ENCODE measurements at regions not wholly inside any gene's neighbourhood (a gene's known extent, or its start where the extent isn't known, plus 50 kb on each side); places are given as distances from the start of the nearest gene placed in this dataset.

GRCh38 chr18:22739789-22740188 is 193.3 kb upstream of the RBBP8 start:
- no peaks in the 10 kb centered on the region for H3K79me2 ChIP-seq (replicated peaks; ENCODE audit: insufficient read depth, low read length)
- H3K9me2 ChIP-seq (ENCODE audit: insufficient read depth, low read length) = no peaks in the 10 kb centered on the region
- TF ChIP-seq EZH2 (IDR thresholded peaks at IDR 0.05; ENCODE audit: borderline replicate concordance, insufficient read depth, low read length, poor library complexity, severe bottlenecking) = no peak
- no peak overlapping the region for H3K4me2 ChIP-seq (ENCODE audit: low read length)
- H2AFZ ChIP-seq (ENCODE audit: low read depth, low read length) = no peak overlapping the region
- H3K27ac ChIP-seq (ENCODE audit: low read length) = no peak overlapping the region
- no peaks in the 10 kb centered on the region for H3K27me3 ChIP-seq (ENCODE audit: insufficient read depth, low read depth, low read length)
- no peak overlapping the region for H3K4me3 ChIP-seq (ENCODE audit: low read length)
- no peak overlapping the region for H3K9ac ChIP-seq (ENCODE audit: low read length)
- no peaks in the 10 kb centered on the region for H4K20me1 ChIP-seq (ENCODE audit: insufficient read depth)
- H3F3A ChIP-seq (ENCODE audit: insufficient read depth, low read length, poor library complexity, severe bottlenecking) = no peaks in the 10 kb centered on the region
- H3K36me3 ChIP-seq (ENCODE audit: insufficient read depth, low read length) = no peaks in the 10 kb centered on the region
- H3K9me3 ChIP-seq (ENCODE audit: low read length) = no peaks in the 10 kb centered on the region

GRCh38 chr18:22741318-22741717 is 191.8 kb upstream of the RBBP8 start:
- Histone ChIP-seq H3K79me2 (replicated peaks; ENCODE audit: insufficient read depth, low read length) (no peaks in the 10 kb centered on the region), H4K20me1 (ENCODE audit: insufficient read depth) (no peaks in the 10 kb centered on the region), H3K36me3 (ENCODE audit: insufficient read depth, low read length) (no peaks in the 10 kb centered on the region), H3K4me3 (ENCODE audit: low read length) (no peak overlapping the region), H3K27ac (ENCODE audit: low read length) (no peak overlapping the region), H3K27me3 (ENCODE audit: insufficient read depth, low read depth, low read length) (no peaks in the 10 kb centered on the region), H3F3A (ENCODE audit: insufficient read depth, low read length, poor library complexity, severe bottlenecking) (no peaks in the 10 kb centered on the region), H3K4me2 (ENCODE audit: low read length) (no peak overlapping the region), H2AFZ (ENCODE audit: low read depth, low read length) (no peak overlapping the region), H3K9ac (ENCODE audit: low read length) (no peak overlapping the region), H3K9me3 (ENCODE audit: low read length) (no peaks in the 10 kb centered on the region), H3K9me2 (ENCODE audit: insufficient read depth, low read length) (no peaks in the 10 kb centered on the region)
- TF ChIP-seq RAD21 (conservative IDR thresholded peaks at IDR 0.05) (no peak), MXI1 (conservative IDR thresholded peaks at IDR 0.05; ENCODE audit: poor library complexity, severe bottlenecking) (no peak), EP300 (conservative IDR thresholded peaks at IDR 0.05; ENCODE audit: poor library complexity, severe bottlenecking) (no peak), TAF1 (IDR thresholded peaks at IDR 0.05; ENCODE audit: low read depth) (no peak), POLR2AphosphoS5 (IDR thresholded peaks at IDR 0.05) (no peak), EZH2 (IDR thresholded peaks at IDR 0.05; ENCODE audit: borderline replicate concordance, insufficient read depth, low read length, poor library complexity, severe bottlenecking) (no peak), REST (IDR thresholded peaks at IDR 0.05; ENCODE audit: borderline replicate concordance) (no peak), CTCF (IDR thresholded peaks at IDR 0.05; ENCODE audit: poor library complexity, severe bottlenecking) (no peak), SMC3 (conservative IDR thresholded peaks at IDR 0.05; ENCODE audit: poor library complexity) (no peak)

GRCh38 chr18:22742409-22742808 is 190.7 kb upstream of the RBBP8 start:
- TF ChIP-seq REST (IDR thresholded peaks at IDR 0.05; ENCODE audit: borderline replicate concordance) = no peak
- TF ChIP-seq CTCF (IDR thresholded peaks at IDR 0.05; ENCODE audit: poor library complexity, severe bottlenecking) = no peak
- TF ChIP-seq MXI1 (conservative IDR thresholded peaks at IDR 0.05; ENCODE audit: poor library complexity, severe bottlenecking) = no peak
- no peak for TF ChIP-seq SMC3 (conservative IDR thresholded peaks at IDR 0.05; ENCODE audit: poor library complexity)
- TF ChIP-seq RAD21 (conservative IDR thresholded peaks at IDR 0.05) = no peak
- no peak for TF ChIP-seq POLR2AphosphoS5 (IDR thresholded peaks at IDR 0.05)
- TF ChIP-seq EP300 (conservative IDR thresholded peaks at IDR 0.05; ENCODE audit: poor library complexity, severe bottlenecking) = no peak
- TF ChIP-seq EZH2 (IDR thresholded peaks at IDR 0.05; ENCODE audit: borderline replicate concordance, insufficient read depth, low read length, poor library complexity, severe bottlenecking) = no peak
- no peak for TF ChIP-seq TAF1 (IDR thresholded peaks at IDR 0.05; ENCODE audit: low read depth)
- Histone ChIP-seq H4K20me1 (ENCODE audit: insufficient read depth) (no peaks in the 10 kb centered on the region), H3K27ac (ENCODE audit: low read length) (no peak overlapping the region), H3K4me3 (ENCODE audit: low read length) (no peak overlapping the region), H3K9me3 (ENCODE audit: low read length) (no peaks in the 10 kb centered on the region), H3K79me2 (replicated peaks; ENCODE audit: insufficient read depth, low read length) (no peaks in the 10 kb centered on the region), H3K4me2 (ENCODE audit: low read length) (no peak overlapping the region), H3K9me2 (ENCODE audit: insufficient read depth, low read length) (no peaks in the 10 kb centered on the region), H2AFZ (ENCODE audit: low read depth, low read length) (no peak overlapping the region), H3K36me3 (ENCODE audit: insufficient read depth, low read length) (no peaks in the 10 kb centered on the region), H3F3A (ENCODE audit: insufficient read depth, low read length, poor library complexity, severe bottlenecking) (no peaks in the 10 kb centered on the region), H3K27me3 (ENCODE audit: insufficient read depth, low read depth, low read length) (no peaks in the 10 kb centered on the region), H3K9ac (ENCODE audit: low read length) (no peak overlapping the region)

All from neural cell (in vitro differentiated cells).